ENCODE measurements at regions not wholly inside any gene's neighbourhood (a gene's known extent, or its start where the extent isn't known, plus 50 kb on each side); places are given as distances from the start of the nearest gene placed in this dataset.
A peak's percentile ranks its signal among the peaks of the same experiment; 100 is the strongest.

DNA sequence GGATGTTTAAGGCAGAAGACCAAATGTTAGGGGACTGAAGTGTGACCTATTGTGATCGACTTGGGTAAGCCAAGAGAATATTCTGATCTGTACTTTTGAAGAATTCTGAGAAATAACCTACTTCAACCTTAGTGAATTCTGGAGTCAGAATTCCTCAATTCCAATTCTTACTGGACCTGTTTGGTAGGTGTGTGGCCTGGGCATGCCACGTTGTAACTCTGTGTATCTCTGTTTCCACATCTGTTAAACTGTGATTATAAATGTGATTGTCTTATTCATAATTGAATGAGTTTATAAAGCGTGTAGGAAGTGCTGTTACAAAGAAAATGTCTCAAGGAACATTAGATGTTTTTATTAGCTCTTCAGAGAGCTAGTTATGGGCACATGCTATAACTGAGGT is 64.5 kb downstream of the TUSC1 start:
- no peak for DNase-seq (ENCODE audit: low read depth)

DNA sequence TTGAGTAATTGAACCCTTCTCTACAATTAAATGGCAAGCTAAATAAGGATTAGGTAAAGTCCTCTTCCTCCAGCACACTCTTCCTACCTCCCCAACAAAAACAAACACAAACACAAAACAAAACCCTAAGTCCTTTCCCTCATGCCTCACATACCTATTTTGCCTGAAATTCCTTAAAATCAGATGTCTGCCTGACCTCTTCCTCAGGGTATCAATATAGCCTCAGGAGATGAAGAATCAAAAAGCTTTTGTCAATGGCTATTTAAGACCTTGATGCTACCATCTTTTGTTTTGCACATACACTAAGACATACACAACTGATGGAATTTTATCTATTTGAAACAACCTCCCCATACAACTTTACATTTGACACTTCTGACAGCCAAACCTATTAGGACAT is 75.1 kb downstream of the TUSC1 start:
- DNase-seq (ENCODE audit: low read depth): no peak

DNA sequence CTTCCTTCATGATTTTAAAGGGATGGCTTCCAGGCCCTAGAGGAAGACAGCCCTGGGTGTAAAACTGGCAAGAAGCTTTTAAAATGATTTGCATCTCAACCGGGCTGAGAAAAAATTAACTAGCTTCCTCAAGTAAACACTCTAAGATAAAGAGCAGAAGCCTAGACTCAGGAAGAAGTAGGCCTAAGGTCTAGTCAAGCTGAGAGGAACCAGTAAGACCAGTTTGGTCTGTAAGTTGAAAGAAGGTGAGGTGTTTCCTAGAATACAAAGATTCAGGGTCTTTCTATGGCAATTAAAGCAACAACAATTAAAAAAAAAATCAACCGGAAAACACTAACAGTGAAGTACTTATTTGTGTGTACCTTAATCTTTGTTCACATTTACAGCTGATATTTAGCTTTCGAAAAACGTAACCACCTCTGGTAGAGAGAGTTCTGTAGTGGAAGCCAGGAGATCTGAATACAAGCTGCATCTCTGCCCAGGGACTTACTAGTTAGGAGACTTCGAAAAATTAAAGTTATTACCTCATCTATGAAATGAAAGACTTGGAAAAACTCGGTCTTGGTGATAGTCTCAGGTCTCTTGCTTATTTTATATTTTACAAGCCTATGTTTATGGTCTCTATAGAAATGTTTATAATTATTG is 75.7 kb downstream of the TUSC1 start:
- DNase-seq (ENCODE audit: low read depth): no peak

DNA sequence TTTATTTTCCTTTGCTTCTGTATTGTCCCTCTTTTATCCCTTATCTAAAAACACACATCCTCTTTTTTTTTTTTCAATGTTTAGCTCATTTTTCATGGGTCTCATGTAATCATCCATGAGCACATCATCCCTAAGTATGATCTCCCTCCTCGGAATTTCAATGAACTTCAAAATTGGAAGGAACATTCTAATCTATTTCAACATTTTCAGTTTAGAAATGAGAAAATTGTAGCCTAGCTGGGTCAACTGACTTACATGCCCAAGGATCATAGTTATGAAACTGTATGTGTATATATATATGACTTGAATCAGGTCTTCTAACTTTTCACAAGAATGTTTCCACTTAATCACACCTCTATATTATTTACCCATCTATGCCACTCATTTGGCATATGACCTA is 77.7 kb downstream of the TUSC1 start:
- no peak for DNase-seq (ENCODE audit: low read depth)

DNA sequence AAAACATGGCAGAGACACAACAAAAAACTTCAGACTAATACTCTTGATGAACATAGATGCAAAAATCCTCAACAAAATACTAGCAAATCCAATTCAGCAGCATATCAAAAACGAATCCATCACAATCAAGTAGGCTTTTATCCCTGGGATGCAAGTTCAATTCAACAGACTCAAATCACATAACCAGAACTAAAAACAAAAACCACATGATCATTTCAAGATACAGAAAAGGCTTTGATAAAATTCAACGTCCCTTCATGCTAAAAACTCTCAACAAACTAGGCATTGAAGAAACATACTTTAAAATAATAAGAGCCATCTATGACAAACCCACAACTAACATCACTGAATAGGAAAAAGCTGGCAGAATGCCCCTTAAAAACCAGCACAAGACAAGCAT is 93.6 kb downstream of the TUSC1 start:
- no peak for DNase-seq (ENCODE audit: low read depth)

DNA sequence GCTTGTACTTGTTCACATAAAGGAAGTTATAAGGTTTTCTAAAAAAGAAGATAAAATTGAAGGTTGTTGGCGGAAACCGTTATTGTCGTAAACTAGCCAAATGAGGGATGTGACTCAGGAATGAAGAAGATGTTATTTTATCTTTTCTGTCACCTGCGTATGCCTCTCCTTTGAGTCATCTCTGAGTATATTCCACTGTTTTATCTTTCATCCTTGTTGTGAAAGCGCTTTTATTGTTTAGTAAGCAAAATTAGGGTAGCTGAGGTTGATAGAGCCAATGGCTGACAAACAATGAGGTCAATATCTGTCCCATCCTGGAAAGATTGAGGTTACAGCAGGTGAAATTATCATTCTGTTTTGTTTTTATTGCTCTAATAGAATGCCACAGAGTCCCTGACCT is 105.0 kb downstream of the TUSC1 start:
- no peak for DNase-seq (ENCODE audit: low read depth)

DNA sequence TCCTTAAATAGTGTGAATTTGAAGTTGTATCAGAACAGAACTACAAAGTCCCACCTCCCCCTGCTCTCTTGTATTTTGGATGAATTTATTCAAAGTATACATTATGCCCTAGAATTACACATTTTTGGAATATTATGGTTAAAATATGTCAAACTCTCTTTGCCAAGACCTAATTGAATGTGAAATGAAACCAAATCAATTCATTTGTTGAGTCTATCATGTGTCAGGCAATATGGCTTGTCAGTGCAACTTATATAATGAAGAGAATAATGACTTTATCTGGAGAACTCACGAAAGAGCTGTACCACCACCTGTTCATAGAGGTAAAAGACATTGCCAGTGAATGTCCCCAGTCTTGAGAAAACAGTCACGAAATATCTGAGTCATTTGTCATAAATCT is 106.8 kb downstream of the TUSC1 start:
- DNase-seq (ENCODE audit: low read depth): no peak

DNA sequence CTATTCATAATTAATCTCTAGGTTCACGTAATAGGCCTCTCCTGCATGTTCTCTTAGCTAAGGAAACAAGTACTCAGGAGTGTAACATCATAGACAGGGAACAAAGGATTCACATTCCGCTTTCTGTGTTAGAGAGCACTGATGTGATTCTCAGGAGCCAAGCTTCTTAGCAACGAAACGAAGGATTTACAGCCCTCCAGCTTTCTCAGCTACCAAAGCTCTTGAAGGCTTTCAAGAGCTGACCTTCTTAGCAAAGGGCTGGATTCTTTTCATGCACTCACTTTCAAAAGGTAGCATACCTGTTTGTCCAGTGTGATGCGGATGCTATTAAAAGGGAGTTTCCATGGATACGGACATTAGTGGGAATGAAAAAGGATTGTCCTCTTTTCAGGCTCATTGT is 107.4 kb downstream of the TUSC1 start:
- no peak for DNase-seq (ENCODE audit: low read depth)

DNA sequence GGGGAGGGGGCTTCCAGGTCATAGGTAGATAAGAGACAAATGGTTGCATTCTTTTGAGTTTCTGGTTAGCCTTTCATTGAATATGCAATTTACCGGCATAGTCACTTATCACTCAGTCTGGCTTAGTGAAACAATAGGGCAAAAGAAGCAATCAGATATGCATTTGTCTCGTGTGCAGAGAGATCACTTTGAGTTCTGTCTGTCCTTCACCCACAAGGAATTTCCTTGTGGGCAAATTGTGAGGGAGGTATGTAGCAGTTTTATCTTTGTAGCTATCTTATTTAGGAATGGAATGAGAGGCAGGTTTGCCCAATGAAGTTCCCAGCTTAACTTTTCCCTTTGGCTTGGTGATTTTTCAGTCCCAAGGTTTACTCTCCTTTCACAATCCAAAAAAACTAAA is 116.1 kb downstream of the TUSC1 start:
- DNase-seq (ENCODE audit: low read depth): no peak

DNA sequence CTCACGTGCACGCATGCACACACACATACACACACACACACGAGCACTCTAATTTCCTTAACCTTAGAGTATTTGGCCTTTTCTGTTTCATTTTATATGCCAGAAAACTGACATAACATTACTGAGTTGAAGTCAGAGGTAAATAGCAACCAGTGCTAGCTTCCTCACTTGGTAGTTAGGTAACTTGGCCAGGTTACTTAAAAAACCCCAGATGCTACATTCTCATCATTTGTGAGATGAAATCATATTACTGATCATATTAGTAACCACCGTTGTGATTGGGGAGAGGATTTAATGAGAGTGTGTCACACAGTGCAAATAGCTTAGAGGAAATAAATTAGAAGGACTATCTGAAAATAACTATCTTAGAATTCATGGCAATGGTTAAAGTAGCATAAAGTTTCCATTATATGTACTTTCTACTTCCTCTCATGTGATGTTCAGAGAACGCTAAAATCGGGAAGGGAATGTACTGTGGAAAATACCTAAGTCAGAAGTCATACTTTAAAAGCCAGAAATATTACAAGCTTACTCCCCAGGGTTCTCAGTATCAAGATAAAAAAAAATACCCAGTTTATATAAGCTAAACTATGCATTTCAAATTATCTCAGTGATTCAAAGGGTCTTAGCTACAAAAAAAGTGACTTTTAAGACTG is 120.5 kb downstream of the TUSC1 start:
- peak; percentile 0 for DNase-seq (ENCODE audit: low read depth)

DNA sequence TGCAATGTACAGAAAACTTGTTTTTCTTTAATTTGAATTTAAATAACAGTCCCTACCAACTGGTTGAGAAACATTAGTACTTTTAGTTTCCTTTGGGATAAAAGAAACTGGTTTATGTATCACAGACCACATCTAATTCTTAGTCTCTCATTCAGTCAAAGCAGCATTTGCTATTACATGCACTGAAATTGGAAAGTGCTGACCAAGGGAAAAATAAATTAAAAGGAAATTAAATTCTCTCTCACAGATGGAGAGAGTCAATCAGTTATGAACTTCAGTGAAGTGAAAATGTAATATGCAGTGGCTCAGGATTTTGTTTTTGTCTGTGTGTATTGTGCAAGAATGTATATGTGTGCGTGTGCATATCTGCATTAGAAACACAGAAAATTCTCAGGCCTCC is 121.7 kb downstream of the TUSC1 start:
- DNase-seq (ENCODE audit: low read depth): no peak

DNA sequence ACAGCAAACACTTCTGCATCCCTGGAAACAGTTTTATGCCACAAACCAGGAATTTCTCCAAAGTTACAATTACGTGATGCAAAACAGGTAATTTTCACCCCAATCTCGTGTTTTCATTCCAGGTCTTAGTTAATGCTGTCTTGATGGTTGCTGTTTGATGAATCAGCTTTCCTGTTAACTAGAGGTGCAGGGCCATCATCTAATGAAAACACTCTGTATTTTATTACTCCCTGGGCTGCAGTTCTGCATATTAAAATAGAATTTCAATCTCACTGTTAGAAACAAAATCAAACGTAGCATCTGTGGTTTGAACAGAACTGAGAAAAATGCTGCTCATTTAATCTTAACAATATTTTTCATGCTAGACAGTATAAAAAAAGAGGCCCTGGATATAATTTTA is 129.4 kb downstream of the TUSC1 start:
- DNase-seq (ENCODE audit: low read depth): no peak

DNA sequence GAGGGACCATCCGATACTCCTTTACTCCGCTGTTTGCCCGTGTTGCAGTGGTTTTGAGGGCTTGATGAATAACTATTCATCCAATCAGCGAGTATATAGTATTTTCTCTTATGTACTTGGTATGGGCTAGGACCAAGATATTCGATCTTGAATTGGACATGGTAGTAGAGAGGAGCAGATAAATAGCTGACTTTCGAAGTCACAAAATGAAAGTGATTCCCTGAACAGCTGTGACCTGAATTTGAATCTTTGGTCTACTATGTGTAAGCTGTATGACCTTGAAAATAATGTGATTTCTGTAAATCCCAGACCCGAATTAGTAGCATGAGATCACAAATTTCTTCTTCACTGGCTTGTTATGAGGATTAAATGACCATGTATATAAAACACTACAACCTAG is 134.4 kb downstream of the TUSC1 start:
- no peak for DNase-seq (ENCODE audit: low read depth)

DNA sequence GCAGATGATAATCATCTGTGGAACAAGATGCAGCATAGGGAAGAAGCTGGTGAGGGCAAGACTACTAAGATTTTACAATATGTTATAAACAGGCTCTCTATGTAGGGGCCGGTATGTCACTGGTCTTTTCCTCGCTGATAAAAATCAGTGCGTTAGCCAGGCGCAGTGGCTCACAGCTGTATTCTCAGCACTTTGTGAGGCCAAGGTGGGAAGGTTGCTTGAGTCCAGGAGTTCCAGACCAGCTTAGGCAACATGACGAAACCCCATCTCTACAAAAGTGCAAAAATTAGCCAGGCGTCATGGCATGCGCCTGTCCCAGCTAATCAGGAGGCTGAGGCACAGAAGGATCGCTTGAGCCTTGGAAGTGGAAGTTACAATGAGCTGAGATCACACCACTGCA is 135.9 kb downstream of the TUSC1 start:
- DNase-seq (ENCODE audit: low read depth): no peak

DNA sequence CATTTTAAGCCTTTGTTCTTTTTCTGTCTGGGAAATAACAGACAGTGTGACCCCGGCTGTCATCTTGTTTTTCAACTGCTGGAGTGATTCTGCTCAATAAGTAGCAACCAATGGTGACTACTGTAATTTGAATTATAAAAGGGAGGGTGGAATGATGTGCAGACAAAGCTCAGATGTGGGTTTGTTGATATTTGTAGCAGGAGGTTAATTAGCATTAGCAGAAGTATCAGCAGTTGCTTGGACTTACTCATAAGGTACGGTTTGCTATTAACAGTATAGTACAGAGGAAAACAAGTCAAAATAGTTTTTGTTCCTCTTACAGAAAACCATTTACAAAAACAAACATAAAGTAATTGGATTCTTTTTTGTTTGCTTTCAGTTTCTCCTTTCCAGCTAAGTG is 140.4 kb downstream of the TUSC1 start:
- DNase-seq (ENCODE audit: low read depth): no peak

DNA sequence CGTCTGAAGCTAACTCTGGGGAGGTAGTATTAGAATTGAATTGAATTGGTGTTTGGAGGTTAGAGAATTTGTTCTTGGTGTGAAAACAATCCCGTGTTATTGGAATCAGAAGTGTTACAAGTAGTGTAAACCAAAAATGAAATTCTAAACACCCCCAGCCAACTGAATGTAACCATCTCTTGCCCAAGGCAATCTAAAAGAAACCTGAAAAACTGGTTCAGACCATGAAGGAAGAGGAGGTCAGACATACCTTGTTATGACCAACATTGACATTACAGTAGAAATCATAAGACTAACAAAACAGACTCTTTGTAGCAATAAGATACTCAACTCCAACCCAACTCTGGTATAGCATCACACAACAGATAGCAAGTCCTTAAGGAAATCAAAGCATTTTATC is 159.0 kb downstream of the TUSC1 start:
- no peak for DNase-seq (ENCODE audit: low read depth)

DNA sequence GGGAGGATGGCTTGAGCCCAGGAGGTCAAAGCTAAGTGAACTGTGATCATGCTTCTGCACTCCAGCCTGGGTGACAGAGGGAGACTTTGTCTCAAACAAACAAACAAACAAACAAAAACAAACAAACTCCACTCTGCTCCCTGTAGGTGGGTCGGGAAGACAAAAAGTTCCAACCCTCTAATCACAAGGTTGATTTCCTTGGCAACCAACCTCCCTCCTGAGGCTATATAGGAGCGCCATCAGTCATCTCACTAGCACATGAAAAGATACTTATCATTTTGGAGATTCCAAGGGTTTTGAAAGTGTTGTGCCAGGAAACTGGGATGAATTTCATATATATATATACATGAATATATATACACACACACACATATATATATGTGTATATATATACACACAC is 160.5 kb downstream of the TUSC1 start:
- DNase-seq (ENCODE audit: low read depth): no peak

DNA sequence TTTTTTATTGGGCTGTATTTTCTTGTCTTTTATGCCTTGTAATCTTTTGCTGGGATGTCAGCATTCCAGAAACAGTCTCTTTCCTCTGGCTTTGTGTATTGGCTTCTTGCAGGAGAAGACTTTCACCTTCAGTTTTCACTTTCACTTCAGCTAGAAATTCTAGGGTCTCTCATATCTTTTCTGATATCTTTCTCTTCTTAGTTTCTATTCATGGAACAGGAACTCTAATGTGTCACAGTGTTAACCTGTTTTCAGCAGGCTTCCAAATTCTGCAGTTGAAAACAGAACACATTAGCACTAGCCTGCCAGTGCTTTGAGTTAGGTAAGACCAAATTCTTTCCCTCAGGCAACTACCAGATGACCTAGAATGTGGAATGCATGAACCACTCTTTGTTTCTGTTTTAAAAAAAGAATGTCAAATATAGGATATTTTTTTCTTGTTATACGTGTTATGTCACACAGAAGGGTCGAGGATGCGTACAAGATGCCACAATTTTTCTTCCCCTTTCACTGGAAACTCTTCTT is 164.7 kb downstream of the TUSC1 start:
- DNase-seq (ENCODE audit: low read depth): no peak

DNA sequence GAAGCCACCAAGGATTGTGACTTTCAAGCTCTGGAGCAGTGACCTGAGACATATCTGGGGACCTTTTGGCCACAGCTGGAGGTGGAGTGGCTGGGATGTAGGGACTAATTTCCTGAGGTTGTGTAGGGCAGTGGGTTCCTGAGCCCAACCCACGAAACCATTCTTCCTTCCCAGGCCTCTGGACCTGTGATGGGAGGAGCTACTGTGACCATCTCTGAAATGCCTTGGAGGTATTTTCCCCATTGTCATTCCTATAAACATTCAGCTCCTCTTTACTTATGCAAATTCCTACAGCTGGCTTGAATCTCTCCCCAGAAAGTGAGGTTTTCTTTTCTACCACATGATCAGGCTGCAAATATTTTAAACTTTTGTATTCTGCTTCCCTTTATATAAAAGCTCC is 172.6 kb downstream of the TUSC1 start:
- no peak for DNase-seq (ENCODE audit: low read depth)

DNA sequence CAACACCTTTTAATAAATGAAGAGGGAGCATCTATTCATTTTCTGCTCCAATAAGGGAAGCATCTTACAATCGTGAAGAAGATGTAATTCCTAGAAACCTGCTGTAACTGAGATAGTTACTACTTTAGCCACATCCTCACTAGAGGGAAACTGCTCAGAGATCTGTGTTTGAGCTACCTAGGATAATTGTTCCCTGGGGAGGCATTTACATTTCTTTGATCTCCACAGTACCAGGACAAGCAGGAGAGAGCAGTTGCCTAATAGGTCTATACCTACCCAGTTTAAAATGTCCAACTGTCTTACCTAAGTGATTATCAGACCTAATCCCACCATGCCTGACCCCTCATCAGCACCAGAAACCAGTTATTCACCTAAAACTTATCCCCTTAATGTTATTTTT is 196.9 kb downstream of the TUSC1 start:
- no peak for DNase-seq (ENCODE audit: low read depth)

DNA sequence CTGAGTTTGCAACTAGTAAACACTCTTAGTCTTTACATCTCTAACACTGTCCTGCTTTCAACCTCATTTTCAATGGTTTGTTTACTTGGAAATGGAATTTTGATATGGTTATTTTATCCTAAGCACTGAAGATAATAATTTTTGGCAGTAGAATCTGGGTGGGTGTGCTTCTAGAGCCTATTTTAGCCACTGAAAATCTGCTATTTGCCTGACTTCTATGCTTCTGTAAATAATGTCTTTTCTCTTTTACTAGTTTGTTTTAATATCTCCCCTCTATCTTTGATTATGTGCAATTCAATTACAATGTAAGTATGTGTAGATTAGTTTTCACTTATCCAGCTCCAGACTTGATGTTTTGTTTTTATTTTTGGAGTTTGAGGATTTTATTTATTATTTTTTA is 197.5 kb downstream of the TUSC1 start:
- DNase-seq (ENCODE audit: low read depth): no peak

DNA sequence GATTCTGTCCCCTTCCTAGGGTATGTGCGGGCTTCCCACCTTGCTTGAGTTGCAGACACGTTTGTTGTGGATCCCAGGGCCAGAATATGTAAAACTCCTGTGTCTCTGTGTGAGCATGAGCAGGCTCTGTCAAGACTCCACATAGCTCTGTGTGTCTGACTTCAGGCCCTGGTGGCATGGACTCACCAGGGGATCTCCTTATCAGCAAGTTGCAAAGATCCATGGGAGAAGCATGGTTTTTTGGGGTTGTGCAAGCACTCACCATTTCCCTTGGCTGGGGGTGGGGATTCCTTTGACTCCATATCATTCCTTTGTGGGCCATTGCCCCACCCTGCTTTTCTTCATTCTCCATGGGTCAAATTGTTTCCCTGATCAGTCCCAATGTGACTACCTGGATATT is 205.6 kb downstream of the TUSC1 start:
- DNase-seq (ENCODE audit: low read depth): no peak

DNA sequence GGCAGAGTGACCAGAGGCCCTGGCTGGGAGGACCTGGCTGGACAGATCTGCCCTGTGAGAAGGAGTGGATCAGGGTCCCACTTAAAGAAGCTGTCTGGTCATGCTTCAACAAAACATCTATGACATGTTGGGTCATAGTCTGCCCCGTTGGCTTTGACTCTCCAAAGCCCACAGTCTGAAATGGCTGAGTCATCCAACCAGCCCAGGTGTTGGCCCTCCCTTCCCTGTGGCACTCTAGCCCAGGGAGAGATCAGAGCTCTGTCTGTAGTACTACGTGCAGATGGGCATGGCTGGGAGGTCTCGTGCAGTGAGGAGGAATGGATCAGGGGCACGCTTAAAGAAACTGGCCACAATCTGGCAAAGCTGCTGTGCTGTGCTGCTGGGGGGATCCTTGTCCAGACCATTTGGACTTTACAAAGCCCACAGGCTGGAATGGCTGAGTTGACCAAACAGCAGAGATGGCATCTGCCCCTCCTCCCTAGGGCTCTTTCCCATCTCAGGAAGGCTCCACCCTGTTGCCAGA is 206.1 kb downstream of the TUSC1 start:
- DNase-seq (ENCODE audit: low read depth): no peak

DNA sequence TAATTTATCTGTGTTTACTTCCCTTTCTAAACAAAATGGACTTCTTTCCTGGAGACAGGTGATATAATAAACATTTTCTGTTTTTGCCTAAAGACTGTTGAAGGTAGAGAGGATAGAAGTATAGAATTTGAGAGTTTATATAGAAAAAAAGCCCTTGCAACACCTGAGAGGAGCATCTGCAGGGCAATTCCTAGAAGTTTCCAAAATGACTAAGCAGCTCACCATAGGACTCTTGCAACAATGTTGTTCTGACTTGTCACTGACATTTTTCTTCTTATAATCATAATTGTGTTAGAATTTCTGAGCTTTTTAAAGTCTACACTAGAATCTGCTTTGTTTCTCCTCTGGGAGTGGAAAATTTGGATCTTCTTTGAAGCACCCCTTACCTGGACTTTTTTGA is 216.8 kb downstream of the TUSC1 start:
- no peak for DNase-seq (ENCODE audit: low read depth)
